Daoy (cell line): ENCODE measurements at regions not wholly inside any gene's neighbourhood (a gene's known extent, or its start where the extent isn't known, plus 50 kb on each side); places are given as distances from the start of the nearest gene placed in this dataset.
A peak's percentile ranks its signal among the peaks of the same experiment; 100 is the strongest.

Experiments
- DNase-seq: peaks from one replicate; pipeline ENCODE4 v3.0.0-alpha.2; 2015; ENCODE audit warnings: low read depth

GRCh38 chr14:80146941-80147340, 64.4 kb downstream of the DIO2 start:
- no peak for DNase-seq

- DNase-seq, result peak; percentile 3
Observed at GRCh38 chr14:80136358-80136757, 74.9 kb downstream of the DIO2 start.

GRCh38 chr14:80135305-80136088, 75.8 kb downstream of the DIO2 start:
- no peak for DNase-seq

GRCh38 chr14:80134321-80134720, 77.0 kb downstream of the DIO2 start:
- DNase-seq, result no peak

- no peak for DNase-seq
Observed at GRCh38 chr14:80133457-80133856, 77.8 kb downstream of the DIO2 start.

GRCh38 chr14:80127466-80127865, 83.8 kb downstream of the DIO2 start:
- no peak for DNase-seq

GRCh38 chr14:80124794-80125193, 86.5 kb downstream of the DIO2 start:
- no peak for DNase-seq

- no peak for DNase-seq
Observed at GRCh38 chr14:80117876-80118275, 93.4 kb downstream of the DIO2 start.

- no peak for DNase-seq
Observed at GRCh38 chr14:80116157-80116556, 95.1 kb downstream of the DIO2 start.

GRCh38 chr14:80110721-80111120, 100.6 kb downstream of the DIO2 start:
- no peak for DNase-seq

GRCh38 chr14:80109055-80109454, 102.2 kb downstream of the DIO2 start:
- DNase-seq, result no peak

GRCh38 chr14:80108430-80108829, 102.9 kb downstream of the DIO2 start:
- no peak for DNase-seq

- no peak for DNase-seq
Observed at GRCh38 chr14:80105488-80105994, 105.8 kb downstream of the DIO2 start.

- no peak for DNase-seq
Observed at GRCh38 chr14:80101835-80102234, 109.5 kb downstream of the DIO2 start.

- DNase-seq, result no peak
Observed at GRCh38 chr14:80100681-80101080, 110.6 kb downstream of the DIO2 start.

GRCh38 chr14:80095623-80096022, 115.7 kb downstream of the DIO2 start:
- no peak for DNase-seq

- no peak for DNase-seq
Observed at GRCh38 chr14:80087411-80087810, 123.9 kb downstream of the DIO2 start.

- DNase-seq, result no peak
Observed at GRCh38 chr14:80084196-80084595, 127.1 kb downstream of the DIO2 start.

GRCh38 chr14:80080601-80081000, 130.7 kb downstream of the DIO2 start:
- DNase-seq, result no peak

- DNase-seq, result no peak
Observed at GRCh38 chr14:80078501-80078900, 132.8 kb downstream of the DIO2 start.

GRCh38 chr14:80077262-80077661, 134.0 kb downstream of the DIO2 start:
- no peak for DNase-seq

- no peak for DNase-seq
Observed at GRCh38 chr14:80074900-80075574, 136.3 kb downstream of the DIO2 start.

- no peak for DNase-seq
Observed at GRCh38 chr14:80059041-80059440, 152.3 kb downstream of the DIO2 start.
